H9 (cell line): ENCODE measurements at regions not wholly inside any gene's neighbourhood (a gene's known extent, or its start where the extent isn't known, plus 50 kb on each side); places are given as distances from the start of the nearest gene placed in this dataset.

Source experiments
- DNase-seq: peaks from one replicate; pipeline ENCODE4 v3.0.0-alpha.2; 2017
- H2AFZ ChIP-seq: one replicate; pipeline ENCODE4 v1.6.1; 2013; ENCODE audit warnings: mild to moderate bottlenecking, low read length, control low read depth, moderate library complexity
- H2AK5ac ChIP-seq: 2 replicates; pipeline ENCODE4 v1.6.1; 2013; ENCODE audit warnings: low read length, control low read depth, mixed read lengths; ENCODE audit not compliant: insufficient read length
- H2BK120ac ChIP-seq: one replicate; pipeline ENCODE4 v1.6.1; 2013; ENCODE audit warnings: low read depth, mild to moderate bottlenecking, low read length, control low read depth, inconsistent platforms; ENCODE audit not compliant: poor library complexity, severe bottlenecking
- H2BK12ac ChIP-seq: 2 replicates; pipeline ENCODE4 v1.6.1; 2013; ENCODE audit warnings: low read length, control low read depth, mixed read lengths, low read depth; ENCODE audit not compliant: insufficient read length
- H2BK15ac ChIP-seq: 2 replicates; pipeline ENCODE4 v1.6.1; 2013; ENCODE audit warnings: low read depth, low read length, control low read depth
- H2BK20ac ChIP-seq: one replicate; pipeline ENCODE4 v1.6.1; 2013; ENCODE audit warnings: low read depth, mild to moderate bottlenecking, low read length, control low read depth, inconsistent platforms; ENCODE audit not compliant: poor library complexity, severe bottlenecking
- H2BK5ac ChIP-seq: 2 replicates; pipeline ENCODE4 v1.6.1; 2013; ENCODE audit warnings: low read length, control low read depth, mixed read lengths; ENCODE audit not compliant: insufficient read length
- H3K14ac ChIP-seq: 2 replicates; pipeline ENCODE4 v1.6.1; 2013; ENCODE audit warnings: low read length, control low read depth; ENCODE audit not compliant: insufficient read depth
- H3K18ac ChIP-seq: 2 replicates; pipeline ENCODE4 v1.6.1; 2013; ENCODE audit warnings: low read depth, mild to moderate bottlenecking, mixed read lengths, low read length, control low read depth; ENCODE audit not compliant: insufficient read length
- H3K23ac ChIP-seq: 2 replicates; pipeline ENCODE4 v1.6.1; 2013; ENCODE audit warnings: low read length, control low read depth, mixed read lengths, low read depth; ENCODE audit not compliant: insufficient read length
- H3K23me2 ChIP-seq: 2 replicates; pipeline ENCODE4 v1.6.1; 2013; ENCODE audit warnings: low read depth, mild to moderate bottlenecking, mixed read lengths, low read length, control low read depth; ENCODE audit not compliant: insufficient read length, poor library complexity, severe bottlenecking
- H3K27ac ChIP-seq: 2 replicates; pipeline ENCODE4 v1.5.1; 2013; ENCODE audit warnings: low read length, control low read depth, mixed read lengths, low read depth; ENCODE audit not compliant: insufficient read length
- H3K27me3 ChIP-seq: 2 replicates; pipeline ENCODE4 v1.6.1; 2013; ENCODE audit warnings: low read length, control low read depth, inconsistent platforms; ENCODE audit not compliant: insufficient read depth
- H3K4ac ChIP-seq: 2 replicates; pipeline ENCODE4 v1.6.1; 2013; ENCODE audit warnings: low read depth, mild to moderate bottlenecking, control low read depth, inconsistent platforms, low read length, moderate library complexity
- H3K4me1 ChIP-seq: 2 replicates; pipeline ENCODE4 v1.6.1; 2013; ENCODE audit warnings: low read length, control low read depth, inconsistent platforms; ENCODE audit not compliant: insufficient read depth
- H3K4me2 ChIP-seq: 2 replicates; pipeline ENCODE4 v1.6.1; 2013; ENCODE audit warnings: low read length, control low read depth, mixed read lengths; ENCODE audit not compliant: insufficient read length, insufficient read depth
- H3K56ac ChIP-seq: 2 replicates; pipeline ENCODE4 v1.6.1; 2013; ENCODE audit warnings: low read depth, mild to moderate bottlenecking, mixed read lengths, low read length, control low read depth; ENCODE audit not compliant: insufficient read length
- H3K79me1 ChIP-seq: 2 replicates; pipeline ENCODE4 v1.6.1; 2013; ENCODE audit warnings: low read depth, mild to moderate bottlenecking, moderate library complexity, low read length, control low read depth, inconsistent platforms; ENCODE audit not compliant: insufficient read depth, poor library complexity, severe bottlenecking
- H3K79me2 ChIP-seq: 2 replicates; pipeline ENCODE4 v1.6.1; 2013; ENCODE audit warnings: low read length, control low read depth, inconsistent platforms; ENCODE audit not compliant: insufficient read depth
- H3K9ac ChIP-seq: 2 replicates; pipeline ENCODE4 v1.6.1; 2013; ENCODE audit warnings: low read length, control low read depth, mixed read lengths; ENCODE audit not compliant: insufficient read length; ENCODE audit errors: extremely low read depth
- H3K9me3 ChIP-seq: one replicate; pipeline ENCODE4 v1.6.1; 2013; ENCODE audit warnings: low read depth, low read length, inconsistent platforms; ENCODE audit not compliant: control insufficient read depth
- H3T11ph ChIP-seq: one replicate; pipeline ENCODE4 v1.6.1; 2013; ENCODE audit warnings: mild to moderate bottlenecking, low read length, control low read depth, inconsistent platforms
- H4K20me1 ChIP-seq: one replicate; pipeline ENCODE4 v1.6.1; 2013; ENCODE audit not compliant: control insufficient read depth, insufficient read length, insufficient read depth
- H4K5ac ChIP-seq: 2 replicates; pipeline ENCODE4 v1.6.1; 2013; ENCODE audit warnings: low read depth, mild to moderate bottlenecking, mixed read lengths, low read length, control low read depth; ENCODE audit not compliant: insufficient read length
- H4K8ac ChIP-seq: replicated peaks from 2 replicates; pipeline ENCODE4 v1.6.1; 2013; ENCODE audit warnings: low read length, control low read depth, mixed read lengths, low read depth; ENCODE audit not compliant: insufficient read length
- H4K91ac ChIP-seq: 2 replicates; pipeline ENCODE4 v1.6.1; 2013; ENCODE audit warnings: low read depth, mild to moderate bottlenecking, moderate library complexity, mixed read lengths, low read length, control low read depth; ENCODE audit not compliant: insufficient read length
- H3K27ac Mint-ChIP-seq, 3 experiments: 2 replicates in 2 of 3; 3 replicates in 1 of 3; pipeline ENCODE4 v1.8.0; 2020 to 2021; ENCODE audit warnings: mixed read lengths in 3 of 3, mild to moderate bottlenecking in 1 of 3, moderate library complexity in 1 of 3
- H3K27me3 Mint-ChIP-seq: 2 replicates; pipeline ENCODE4 v1.8.0; 2021; ENCODE audit warnings: low read depth, mild to moderate bottlenecking, moderate library complexity, mixed read lengths
- H3K36me3 Mint-ChIP-seq, 3 experiments: 2 replicates in 2 of 3; 3 replicates in 1 of 3; pipeline ENCODE4 v1.8.0; 2020 to 2021; ENCODE audit warnings: low read depth in 3 of 3, mixed read lengths in 3 of 3; ENCODE audit not compliant: insufficient read depth in 1 of 3
- H3K4me1 Mint-ChIP-seq, 2 experiments: 2 replicates each; pipeline ENCODE4 v1.8.0; 2020; ENCODE audit warnings: mixed read lengths in 2 of 2
- H3K4me3 Mint-ChIP-seq, 2 experiments: 2 replicates in 1 of 2; 3 replicates in 1 of 2; pipeline ENCODE4 v1.8.0; 2020 to 2021; ENCODE audit warnings: mild to moderate bottlenecking in 2 of 2, mixed read lengths in 2 of 2, moderate library complexity in 1 of 2
- H3K9me3 Mint-ChIP-seq, 2 experiments: 2 replicates in 1 of 2; 3 replicates in 1 of 2; pipeline ENCODE4 v1.8.0; 2020; ENCODE audit warnings: mild to moderate bottlenecking in 2 of 2, mixed read lengths in 2 of 2, moderate library complexity in 1 of 2
- WGBS: extraction: QIAGEN DNeasy Blood & Tissue Kit; methylation state at CpG from one replicate; pipeline ENCODE4 v1.1.7; 2013; ENCODE audit warnings: missing lambda C conversion rate, low lambda C conversion rate, mixed read lengths; ENCODE audit not compliant: insufficient read length; ENCODE audit errors: extremely low coverage; 5-methylcytosine and 5-hydroxymethylcytosine counted together
- TF ChIP-seq, protein P1 (sequence below): fragments of 200-600 bp; sonication (generic); conservative IDR thresholded peaks from 3 replicates; pipeline ENCODE4 v1.8.0; 2021; ENCODE audit warnings: antibody characterized with exemption, mild to moderate bottlenecking

GRCh38 chr2:70393881-70394280, 92.0 kb upstream of the FAM136A start:
- Histone ChIP-seq H3K4me2 (no peak overlapping the region), H3K27me3 (no peaks in the 10 kb centered on the region), H2BK15ac (no peak overlapping the region), H2AFZ (no peak overlapping the region), H3K18ac (no peak overlapping the region), H2BK120ac (no peak overlapping the region), H3K4ac (no peak overlapping the region), H3K56ac (no peak overlapping the region), H3T11ph (no peak overlapping the region), H2BK5ac (no peak overlapping the region), H2AK5ac (no peak overlapping the region), H2BK12ac (no peak overlapping the region), H4K20me1 (no peaks in the 10 kb centered on the region), H2BK20ac (no peak overlapping the region), H3K23me2 (no peaks in the 10 kb centered on the region), H3K9me3 (no peaks in the 10 kb centered on the region), H3K9ac (no peak overlapping the region), H4K91ac (no peak overlapping the region), H3K27ac (no peak overlapping the region), H3K4me1 (no peaks in the 10 kb centered on the region), H3K79me1 (no peaks in the 10 kb centered on the region), H4K8ac (no peak overlapping the region), H3K23ac (no peak overlapping the region), H4K5ac (no peak overlapping the region), H3K14ac (no peak overlapping the region), H3K79me2 (no peaks in the 10 kb centered on the region)
- TF ChIP-seq, protein P1, sequence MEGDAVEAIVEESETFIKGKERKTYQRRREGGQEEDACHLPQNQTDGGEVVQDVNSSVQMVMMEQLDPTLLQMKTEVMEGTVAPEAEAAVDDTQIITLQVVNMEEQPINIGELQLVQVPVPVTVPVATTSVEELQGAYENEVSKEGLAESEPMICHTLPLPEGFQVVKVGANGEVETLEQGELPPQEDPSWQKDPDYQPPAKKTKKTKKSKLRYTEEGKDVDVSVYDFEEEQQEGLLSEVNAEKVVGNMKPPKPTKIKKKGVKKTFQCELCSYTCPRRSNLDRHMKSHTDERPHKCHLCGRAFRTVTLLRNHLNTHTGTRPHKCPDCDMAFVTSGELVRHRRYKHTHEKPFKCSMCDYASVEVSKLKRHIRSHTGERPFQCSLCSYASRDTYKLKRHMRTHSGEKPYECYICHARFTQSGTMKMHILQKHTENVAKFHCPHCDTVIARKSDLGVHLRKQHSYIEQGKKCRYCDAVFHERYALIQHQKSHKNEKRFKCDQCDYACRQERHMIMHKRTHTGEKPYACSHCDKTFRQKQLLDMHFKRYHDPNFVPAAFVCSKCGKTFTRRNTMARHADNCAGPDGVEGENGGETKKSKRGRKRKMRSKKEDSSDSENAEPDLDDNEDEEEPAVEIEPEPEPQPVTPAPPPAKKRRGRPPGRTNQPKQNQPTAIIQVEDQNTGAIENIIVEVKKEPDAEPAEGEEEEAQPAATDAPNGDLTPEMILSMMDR = no peak
- Mint-ChIP-seq H3K36me3 (no peaks in the 10 kb centered on the region), H3K4me1 (no peaks in the 10 kb centered on the region), H3K27ac (no peak overlapping the region), H3K27me3 (peaks cover 29% of the 10 kb centered on the region), H3K9me3 (no peaks in the 10 kb centered on the region), H3K4me3 (no peak overlapping the region)
- DNase-seq = no peak
- WGBS = no CpG with 5 or more reads among the region's 3 CpGs
